Kidney epithelial cell (primary cell): ENCODE measurements at regions not wholly inside any gene's neighbourhood (a gene's known extent, or its start where the extent isn't known, plus 50 kb on each side); places are given as distances from the start of the nearest gene placed in this dataset.

ENCODE experiments used
- DNase-seq: peaks from one replicate; pipeline ENCODE4 v3.0.0-alpha.2; 2010; ENCODE audit warnings: low read depth
- H3K27me3 ChIP-seq: 2 replicates; pipeline ENCODE4 v1.6.0; 2011; ENCODE audit warnings: low read length; ENCODE audit not compliant: control insufficient read depth, insufficient read depth
- H3K36me3 ChIP-seq: 2 replicates; pipeline ENCODE4 v1.5.1; 2011; ENCODE audit warnings: low read length; ENCODE audit not compliant: control insufficient read depth, insufficient read depth
- H3K4me3 ChIP-seq: 2 replicates; pipeline ENCODE4 v1.5.1; 2011; ENCODE audit warnings: low read depth, mild to moderate bottlenecking, control low read depth, low read length
- CTCF ChIP-seq: IDR thresholded peaks from 2 replicates; pipeline ENCODE4 v1.5.1; 2011; ENCODE audit warnings: mild to moderate bottlenecking, moderate library complexity, low read length, control low read depth, inconsistent platforms; ENCODE audit not compliant: insufficient read depth, poor library complexity, severe bottlenecking

GRCh38 chr17:79364315-79365094 is 246.3 kb downstream of the RBFOX3 start:
- DNase-seq: no peak
- peaks cover 18% of the 10 kb centered on the region for H3K27me3 ChIP-seq
- H3K4me3 ChIP-seq: no peak overlapping the region
- no peaks in the 10 kb centered on the region for H3K36me3 ChIP-seq
- TF ChIP-seq CTCF: no peak

- DNase-seq: no peak
- Histone ChIP-seq H3K36me3 (no peaks in the 10 kb centered on the region), H3K27me3 (peaks cover 18% of the 10 kb centered on the region), H3K4me3 (no peak overlapping the region)
- TF ChIP-seq CTCF: no peak
These were observed 247.1 kb downstream of the RBFOX3 start for GRCh38 chr17:79363552-79364275.

GRCh38 chr17:79362772-79363305 is 248.0 kb downstream of the RBFOX3 start:
- TF ChIP-seq CTCF: no peak
- no peaks in the 10 kb centered on the region for H3K36me3 ChIP-seq
- peaks cover 18% of the 10 kb centered on the region for H3K27me3 ChIP-seq
- DNase-seq: no peak
- H3K4me3 ChIP-seq: no peak overlapping the region

GRCh38 chr17:79361873-79362771 is 248.7 kb downstream of the RBFOX3 start:
- H3K27me3 ChIP-seq: peaks cover 18% of the 10 kb centered on the region
- DNase-seq: no peak
- no peak for TF ChIP-seq CTCF
- H3K4me3 ChIP-seq: no peak overlapping the region
- no peaks in the 10 kb centered on the region for H3K36me3 ChIP-seq

- TF ChIP-seq CTCF: no peak
- H3K27me3 ChIP-seq: peaks cover 14% of the 10 kb centered on the region
- no peak for DNase-seq
These were observed 249.6 kb downstream of the RBFOX3 start for GRCh38 chr17:79361221-79361734.

More at GRCh38 chr17:79361221-79361734, 249.6 kb downstream of the RBFOX3 start:
- H3K36me3 ChIP-seq: no peaks in the 10 kb centered on the region
- no peak overlapping the region for H3K4me3 ChIP-seq
